ENCODE measurements at regions not wholly inside any gene's neighbourhood (a gene's known extent, or its start where the extent isn't known, plus 50 kb on each side); places are given as distances from the start of the nearest gene placed in this dataset.

GRCh38 chr9:106419829-106420228 lies 443.1 kb upstream of the ZNF462 start:
- DNase-seq (ENCODE audit: low read depth in 2 of 2): no peak

DNA sequence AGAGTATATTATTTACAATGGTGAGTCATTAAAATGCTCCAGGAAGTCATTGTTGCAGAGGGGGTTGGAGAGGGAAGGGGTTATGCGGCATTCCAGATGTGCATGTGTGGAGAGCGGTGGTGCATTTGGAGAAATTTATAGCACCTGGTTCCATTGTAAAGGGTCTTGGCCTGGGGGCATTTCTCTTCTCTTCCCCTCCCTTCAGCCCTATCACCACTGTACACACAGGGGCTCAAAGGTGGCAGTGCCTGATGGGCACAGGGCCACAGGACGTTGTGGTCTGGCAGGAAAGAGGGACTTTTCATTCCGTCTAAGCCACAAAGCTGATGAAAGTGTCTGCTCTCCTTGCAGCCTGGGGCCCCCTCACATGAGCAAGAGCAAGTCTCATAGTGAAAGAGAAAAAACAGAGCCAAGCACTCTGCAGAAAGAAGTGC lies 442.4 kb upstream of the ZNF462 start:
- DNase-seq (ENCODE audit: low read depth in 2 of 2): no peak

GRCh38 chr9:106421772-106422171 lies 441.2 kb upstream of the ZNF462 start:
- no peak for DNase-seq (ENCODE audit: low read depth in 2 of 2)

DNA sequence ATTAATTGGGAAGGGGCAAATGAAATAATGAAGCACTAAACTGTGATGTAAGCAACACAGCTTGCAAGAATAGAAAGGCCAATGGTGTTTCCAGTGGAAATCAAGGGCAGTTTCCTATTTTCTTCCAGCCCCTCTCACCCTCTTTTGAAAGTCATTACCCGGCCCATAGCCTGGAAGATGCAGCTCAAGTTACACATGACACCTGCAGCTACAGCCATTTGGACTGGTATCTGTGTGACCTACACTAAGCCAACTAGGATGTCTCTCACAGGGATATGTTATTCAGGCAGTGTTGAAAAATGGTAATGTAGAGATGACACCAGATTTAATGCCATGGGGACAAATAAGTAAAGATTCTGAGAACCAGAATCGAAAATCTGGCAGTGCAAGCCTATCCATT lies 439.4 kb upstream of the ZNF462 start:
- DNase-seq (ENCODE audit: low read depth in 2 of 2): no peak

DNA sequence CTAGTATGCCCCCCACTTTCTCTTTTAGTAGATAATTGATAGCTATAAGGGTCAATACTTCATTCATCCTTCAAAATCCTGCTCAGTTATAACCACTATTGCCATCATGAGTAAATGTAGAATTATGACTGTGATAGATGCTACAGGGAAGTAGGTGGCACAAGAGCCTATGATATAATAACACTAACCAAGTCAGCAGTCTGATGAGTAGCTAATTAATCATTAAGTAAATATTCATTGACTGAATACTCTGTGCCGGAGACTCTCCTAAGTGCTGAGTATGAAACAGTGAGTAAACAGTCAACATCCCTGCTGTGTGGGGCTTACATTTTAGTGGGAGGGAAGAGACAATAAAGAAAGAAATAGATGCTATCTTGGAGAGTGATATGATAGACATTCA lies 430.3 kb upstream of the ZNF462 start:
- DNase-seq (ENCODE audit: low read depth in 2 of 2): no peak

GRCh38 chr9:106438928-106439327 lies 424.0 kb upstream of the ZNF462 start:
- no peak for DNase-seq (ENCODE audit: low read depth in 2 of 2)

DNA sequence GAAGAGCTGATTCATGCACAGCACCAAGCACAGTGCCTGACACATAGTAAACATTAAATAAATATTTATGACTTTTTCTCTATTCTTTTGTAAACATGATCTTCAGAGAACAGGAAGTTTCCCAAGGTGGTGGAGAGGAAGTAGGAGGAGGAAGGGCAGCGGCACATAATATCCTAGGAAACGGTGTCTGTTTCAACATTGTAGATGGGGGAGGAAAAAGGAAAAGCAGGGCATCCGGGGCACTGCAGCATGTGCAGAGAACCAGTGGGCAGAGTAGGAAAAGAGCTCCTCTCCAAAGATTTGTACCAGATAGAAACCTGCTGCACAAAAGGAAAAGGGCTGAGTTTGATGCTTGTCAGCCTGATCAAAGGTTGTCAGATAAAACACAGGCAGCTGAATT lies 421.7 kb upstream of the ZNF462 start:
- no peak for DNase-seq (ENCODE audit: low read depth in 2 of 2)

GRCh38 chr9:106443520-106443919 lies 419.4 kb upstream of the ZNF462 start:
- no peak for DNase-seq (ENCODE audit: low read depth in 2 of 2)

- no peak for DNase-seq (ENCODE audit: low read depth in 2 of 2)
Observed at GRCh38 chr9:106445107-106445506, 417.9 kb upstream of the ZNF462 start.

- no peak for DNase-seq (ENCODE audit: low read depth in 2 of 2)
Observed at GRCh38 chr9:106449336-106449927, 413.5 kb upstream of the ZNF462 start.

DNA sequence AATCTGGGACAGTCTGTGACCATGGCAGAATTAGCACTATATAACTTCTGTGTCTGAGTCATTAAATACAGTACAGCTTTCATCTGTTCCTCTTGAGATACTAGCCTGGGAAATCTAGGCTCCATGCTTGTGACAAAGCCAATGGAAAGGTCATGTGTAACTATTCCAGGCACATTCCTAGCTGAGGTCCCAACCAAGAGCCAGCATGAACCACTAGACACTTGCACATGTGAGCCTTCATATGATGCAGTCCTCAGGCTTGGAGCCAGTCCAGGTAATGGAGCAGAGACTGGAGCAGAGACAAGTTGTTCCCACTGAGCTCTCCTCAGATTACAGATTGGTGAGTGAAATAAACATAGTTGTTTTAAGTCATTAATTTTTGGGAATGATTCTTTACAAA lies 412.4 kb upstream of the ZNF462 start:
- DNase-seq (ENCODE audit: low read depth in 2 of 2): no peak

- DNase-seq (ENCODE audit: low read depth in 2 of 2): no peak
Observed at GRCh38 chr9:106451223-106451622, 411.7 kb upstream of the ZNF462 start.

DNA sequence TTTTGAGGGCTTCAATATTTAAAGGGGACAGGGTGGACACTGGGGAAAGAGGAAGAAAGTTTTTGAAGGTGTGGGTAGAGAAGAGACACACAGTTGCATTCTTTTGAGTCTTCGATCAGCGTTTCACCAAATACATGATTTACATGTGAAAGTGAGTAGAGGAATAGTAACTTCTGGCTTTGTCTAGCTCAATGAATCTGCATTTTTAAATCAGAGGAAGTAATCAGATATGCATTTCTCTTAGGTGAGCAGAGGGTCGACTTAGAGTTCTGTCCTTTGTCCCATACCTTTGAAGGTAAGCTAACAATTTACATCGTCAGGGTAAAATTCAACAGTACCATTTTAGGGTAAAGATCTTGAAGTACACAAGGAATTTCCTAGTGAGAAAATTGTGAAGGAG lies 406.4 kb upstream of the ZNF462 start:
- DNase-seq (ENCODE audit: low read depth in 2 of 2): no peak

DNA sequence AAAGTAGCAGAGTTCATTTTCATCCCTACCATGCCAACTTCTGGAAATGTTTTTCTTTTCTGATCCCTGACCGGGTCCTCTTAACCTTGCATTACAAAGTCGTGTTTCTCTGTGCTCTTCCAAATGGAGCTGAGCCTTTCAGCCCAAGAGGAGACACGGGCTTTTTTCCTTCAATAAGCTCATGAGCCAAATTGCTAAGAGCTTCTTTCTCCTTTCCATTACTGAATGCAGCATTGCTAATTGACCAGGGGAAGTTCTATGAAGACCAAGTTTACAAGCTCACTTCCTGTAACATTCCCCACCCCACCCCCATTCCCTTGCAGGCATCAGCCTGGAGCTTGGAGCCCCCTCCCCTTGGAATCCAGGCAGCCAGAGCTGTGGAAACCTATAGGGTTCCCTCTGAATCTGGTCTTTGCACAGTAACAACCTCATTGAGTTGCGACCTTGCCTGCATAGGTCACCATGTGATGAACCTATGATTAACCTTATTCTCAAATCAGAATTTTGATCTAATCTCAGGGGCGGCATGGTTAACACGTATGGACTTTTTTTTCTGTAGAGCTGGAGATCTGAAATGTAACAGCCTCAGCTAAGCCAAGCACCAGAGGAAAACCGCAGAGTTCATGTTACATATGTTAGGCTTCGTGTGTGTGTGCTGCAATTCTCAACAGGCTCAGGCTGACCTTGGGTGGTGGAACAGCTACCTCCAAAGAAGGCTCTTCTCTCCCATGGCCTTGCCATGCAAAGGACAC lies 395.7 kb upstream of the ZNF462 start:
- DNase-seq (ENCODE audit: low read depth in 2 of 2): no peak

GRCh38 chr9:106467865-106468164 lies 395.2 kb upstream of the ZNF462 start:
- DNase-seq (ENCODE audit: low read depth in 2 of 2): no peak

DNA sequence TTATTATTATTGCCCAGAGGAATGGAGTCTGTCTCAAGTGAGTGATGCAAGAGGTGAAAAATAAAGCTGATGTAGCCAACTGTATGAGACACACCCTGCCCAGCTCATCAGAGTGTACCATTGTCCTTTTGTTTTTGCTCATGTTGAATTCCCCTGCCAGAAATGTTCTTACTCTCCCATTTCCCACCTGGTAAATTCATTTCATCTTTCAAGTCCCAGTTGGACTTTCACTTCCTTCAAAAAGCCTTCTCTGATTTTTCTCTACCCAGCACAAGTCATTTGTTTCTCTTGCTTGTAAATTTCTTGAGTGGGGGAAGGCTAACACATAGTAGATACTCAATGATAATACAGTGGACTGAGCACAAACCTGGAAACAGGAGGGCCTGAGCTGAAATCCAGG lies 394.5 kb upstream of the ZNF462 start:
- DNase-seq (ENCODE audit: low read depth in 2 of 2): no peak

GRCh38 chr9:106478312-106478711 lies 384.7 kb upstream of the ZNF462 start:
- DNase-seq (ENCODE audit: low read depth in 2 of 2): no peak

DNA sequence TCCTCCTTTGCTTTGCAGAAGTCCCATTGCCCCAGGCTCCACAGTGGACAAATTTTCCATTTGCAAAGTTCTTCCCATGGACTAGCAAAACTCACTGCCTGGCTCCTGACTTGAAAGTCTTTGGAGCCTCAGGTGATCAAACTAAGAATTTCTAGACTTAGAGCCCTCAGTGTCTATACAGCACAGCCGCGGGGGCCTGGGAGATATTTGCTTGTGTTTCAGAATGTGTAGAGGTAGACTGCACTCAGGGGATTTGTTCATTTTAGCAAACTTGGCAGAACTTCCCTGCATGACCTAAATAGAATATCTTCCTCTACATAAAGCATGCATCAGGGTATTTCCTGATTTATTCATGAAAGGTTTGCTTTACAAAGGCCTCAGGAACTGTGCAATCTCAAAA lies 384.2 kb upstream of the ZNF462 start:
- DNase-seq (ENCODE audit: low read depth in 2 of 2): no peak

DNA sequence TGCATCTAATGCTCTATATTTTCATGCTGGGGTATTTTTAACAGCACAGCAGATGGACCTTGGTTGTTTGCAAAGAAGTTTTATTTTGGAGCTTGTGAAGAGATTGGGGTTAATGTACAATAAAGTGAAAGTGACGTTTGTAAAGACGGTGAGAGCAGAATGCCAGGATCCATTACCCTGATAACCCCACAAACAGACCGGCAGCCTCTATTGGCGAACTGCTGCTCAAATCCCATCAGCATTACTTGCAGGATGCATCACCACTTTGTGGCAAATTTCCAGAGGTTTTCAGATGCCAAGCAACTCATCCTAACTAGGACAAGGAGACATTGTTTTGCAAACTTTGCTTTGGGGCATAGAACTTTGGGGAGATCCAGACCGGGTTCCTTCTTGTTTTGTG lies 383.3 kb upstream of the ZNF462 start:
- DNase-seq (ENCODE audit: low read depth in 2 of 2): no peak

DNA sequence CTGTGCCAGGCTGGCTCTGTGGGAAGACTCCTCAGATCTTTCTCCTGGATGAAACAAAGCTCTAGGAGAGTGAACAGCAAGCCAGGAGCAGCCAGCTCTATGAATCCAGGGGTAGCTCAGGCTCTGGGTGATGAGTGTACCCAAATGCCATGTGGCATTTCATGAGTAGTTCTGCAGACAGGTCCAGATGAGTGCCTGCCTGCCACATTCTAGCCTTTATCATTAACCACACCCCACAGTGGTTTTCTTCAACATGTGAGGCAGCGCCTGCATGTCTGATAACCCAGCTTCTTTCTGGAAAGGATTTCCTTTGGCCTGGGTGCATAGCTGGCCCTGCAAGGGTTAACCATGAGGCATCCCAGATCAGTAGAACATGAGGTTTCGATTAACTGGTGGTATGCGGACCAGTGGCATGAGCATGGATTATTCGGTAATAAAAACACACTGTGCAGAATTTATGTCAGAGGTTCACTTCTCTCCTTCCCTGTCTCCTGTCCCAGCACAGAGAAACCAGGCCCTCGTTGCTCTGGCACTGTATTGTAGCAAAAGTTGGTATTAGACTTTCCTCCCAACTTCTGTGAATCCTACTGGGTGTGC lies 381.9 kb upstream of the ZNF462 start:
- DNase-seq (ENCODE audit: low read depth in 2 of 2): no peak

DNA sequence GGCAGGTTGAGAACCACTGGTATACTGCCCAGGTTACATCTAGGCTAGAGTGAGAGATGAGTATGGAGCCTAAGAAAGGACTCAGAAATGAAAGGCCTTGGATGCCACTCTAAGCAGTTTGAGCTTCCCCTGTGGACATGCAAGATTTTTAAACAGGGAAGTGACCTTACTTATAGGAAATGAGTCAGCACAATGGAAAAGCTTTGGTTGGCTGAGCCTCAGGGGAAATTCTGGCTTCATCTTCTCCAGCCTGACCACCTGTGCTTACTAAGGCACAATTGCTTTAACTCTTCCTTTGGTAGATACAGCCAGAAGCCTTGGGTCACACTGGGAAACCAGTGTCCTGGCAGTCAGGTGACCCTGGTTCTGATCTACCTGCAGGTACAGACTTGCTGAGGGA lies 380.2 kb upstream of the ZNF462 start:
- DNase-seq (ENCODE audit: low read depth in 2 of 2): no peak

DNA sequence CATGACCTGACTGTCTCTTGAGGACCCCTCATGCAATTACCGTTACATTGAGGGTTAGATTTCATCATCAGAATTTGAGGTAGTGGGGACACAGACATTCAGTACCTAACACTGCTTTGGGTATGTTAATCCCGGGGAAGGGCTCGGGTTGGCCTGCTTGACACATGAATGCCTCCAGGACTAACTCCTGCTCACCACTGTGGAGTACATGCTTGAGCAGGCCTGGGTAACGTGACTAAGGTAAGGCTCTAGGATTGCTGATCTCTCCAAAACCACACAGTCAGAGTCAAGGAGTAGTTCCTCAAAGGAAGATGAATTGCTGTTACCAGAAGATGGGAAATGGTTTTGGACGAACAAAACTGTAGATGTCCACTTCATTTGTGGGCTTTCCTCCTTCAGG lies 376.3 kb upstream of the ZNF462 start:
- DNase-seq (ENCODE audit: low read depth in 2 of 2): no peak

- no peak for DNase-seq (ENCODE audit: low read depth in 2 of 2)
Observed at GRCh38 chr9:106487266-106487665, 375.7 kb upstream of the ZNF462 start.

Measured in lung microvascular endothelial cell (primary cell).